HUES6 (cell line): ENCODE measurements at regions not wholly inside any gene's neighbourhood (a gene's known extent, or its start where the extent isn't known, plus 50 kb on each side); places are given as distances from the start of the nearest gene placed in this dataset.

Source experiments
- H3K27ac ChIP-seq: 2 replicates; pipeline ENCODE4 v1.7.0; 2013; ENCODE audit warnings: low read depth, mild to moderate bottlenecking, low read length, inconsistent platforms
- H3K27me3 ChIP-seq: 2 replicates; pipeline ENCODE4 v1.6.1; 2013; ENCODE audit warnings: low read length; ENCODE audit not compliant: control insufficient read depth, insufficient read depth
- H3K36me3 ChIP-seq: 2 replicates; pipeline ENCODE4 v1.6.1; 2013; ENCODE audit warnings: low read length; ENCODE audit not compliant: control insufficient read depth, insufficient read depth
- H3K4me1 ChIP-seq: 2 replicates; pipeline ENCODE4 v1.6.1; 2013; ENCODE audit warnings: low read length; ENCODE audit not compliant: control insufficient read depth, insufficient read depth
- H3K4me3 ChIP-seq: 2 replicates; pipeline ENCODE4 v1.5.1; 2013; ENCODE audit warnings: low read depth, low read length
- H3K9ac ChIP-seq: one replicate; pipeline ENCODE4 v1.6.1; 2013; ENCODE audit warnings: mild to moderate bottlenecking, low read length
- H3K9me3 ChIP-seq: 2 replicates; pipeline ENCODE4 v1.6.1; 2013; ENCODE audit warnings: low read depth, low read length; ENCODE audit not compliant: control insufficient read depth, insufficient read depth

DNA sequence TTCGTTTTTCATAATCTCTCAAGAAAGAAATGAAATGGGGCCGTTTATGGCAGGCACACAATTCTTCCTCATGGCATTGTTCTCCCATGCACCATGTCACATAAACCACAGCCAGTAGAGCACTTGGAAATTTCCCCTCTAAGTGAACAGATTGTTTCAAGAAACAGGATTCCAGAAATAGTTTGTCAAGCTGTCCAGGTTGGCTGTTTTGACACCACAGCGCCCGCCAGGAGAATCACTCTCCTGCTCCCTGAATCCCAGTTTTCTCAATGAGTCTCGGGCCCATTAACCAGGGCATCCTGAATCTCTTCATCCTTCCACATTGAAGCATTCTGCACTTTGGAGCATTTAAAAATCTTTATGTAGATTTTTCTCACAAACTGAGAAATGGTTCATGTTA, 172.2 kb upstream of the NEBL start:
- H3K4me3 ChIP-seq = no peak overlapping the region
- H3K9ac ChIP-seq = no peak overlapping the region
- H3K27me3 ChIP-seq = no peaks in the 10 kb centered on the region
- no peaks in the 10 kb centered on the region for H3K36me3 ChIP-seq
- H3K4me1 ChIP-seq = peaks cover 10% of the 10 kb centered on the region; the same call in 1 of the 2 replicates
- no peaks in the 10 kb centered on the region for H3K9me3 ChIP-seq
- no peak overlapping the region for H3K27ac ChIP-seq

DNA sequence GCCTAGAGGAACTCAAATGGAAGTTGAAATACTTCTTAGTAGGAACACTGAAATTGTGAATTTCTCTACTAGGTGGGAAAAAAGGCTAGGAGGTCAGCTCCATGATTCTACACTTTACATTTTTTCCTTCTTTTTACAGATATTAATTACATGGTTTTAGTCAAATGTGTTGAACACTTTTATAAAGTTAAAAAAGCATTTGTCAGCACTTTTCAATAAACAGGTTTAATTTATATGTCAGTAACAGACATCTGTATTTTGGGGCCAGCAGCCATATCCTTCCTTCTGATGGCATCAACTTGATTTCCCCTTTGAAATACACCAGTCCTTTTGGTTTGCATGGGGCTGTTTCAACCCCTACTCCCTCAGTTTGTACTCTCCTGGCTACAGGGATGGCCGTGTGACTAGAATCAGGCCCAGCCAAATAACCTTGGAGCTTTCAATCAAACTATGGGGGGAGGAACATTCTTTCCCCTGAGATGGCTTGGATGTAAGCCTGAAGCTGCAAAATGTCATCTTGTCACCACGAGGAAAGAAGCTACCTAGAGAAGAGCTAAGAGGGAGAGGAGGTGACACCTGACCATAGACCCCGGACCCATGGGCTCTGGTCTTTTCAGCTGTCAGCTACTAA, 171.0 kb upstream of the NEBL start:
- Histone ChIP-seq H3K9me3 (no peaks in the 10 kb centered on the region), H3K27me3 (no peaks in the 10 kb centered on the region), H3K27ac (no peak overlapping the region), H3K4me3 (no peak overlapping the region), H3K36me3 (no peaks in the 10 kb centered on the region), H3K9ac (no peak overlapping the region), H3K4me1 (peaks cover 10% of the 10 kb centered on the region; the same call in 1 of the 2 replicates)

DNA sequence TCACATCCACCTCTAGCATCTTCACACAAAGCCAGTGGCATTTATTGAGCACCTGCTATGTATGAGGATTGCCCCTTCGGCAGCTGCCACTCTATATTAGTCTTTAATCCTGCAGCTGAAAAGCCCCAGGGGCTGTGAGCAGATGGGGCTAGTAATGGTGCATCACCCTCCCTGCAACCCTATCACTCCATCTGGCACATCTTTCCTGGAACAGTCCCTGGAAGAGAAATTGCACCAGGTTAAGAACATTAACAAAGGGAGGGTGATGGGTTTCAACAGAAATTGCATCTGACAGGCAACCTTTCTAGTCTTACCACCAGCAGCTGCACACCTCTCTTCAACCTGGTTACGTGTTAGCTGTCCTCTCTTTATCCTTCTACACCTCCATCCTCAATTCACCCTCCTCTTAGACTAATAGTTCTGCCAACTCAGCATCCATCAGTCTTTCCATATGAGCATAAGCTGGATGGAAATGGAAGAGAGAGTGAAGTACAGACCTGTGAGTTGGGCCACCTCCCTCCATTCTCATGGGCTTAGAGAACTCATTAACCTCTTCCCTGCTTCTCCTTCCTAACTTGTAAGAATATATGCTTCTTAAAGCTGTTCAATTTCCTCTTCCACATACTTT, 168.6 kb upstream of the NEBL start:
- no peak overlapping the region for H3K4me3 ChIP-seq

DNA sequence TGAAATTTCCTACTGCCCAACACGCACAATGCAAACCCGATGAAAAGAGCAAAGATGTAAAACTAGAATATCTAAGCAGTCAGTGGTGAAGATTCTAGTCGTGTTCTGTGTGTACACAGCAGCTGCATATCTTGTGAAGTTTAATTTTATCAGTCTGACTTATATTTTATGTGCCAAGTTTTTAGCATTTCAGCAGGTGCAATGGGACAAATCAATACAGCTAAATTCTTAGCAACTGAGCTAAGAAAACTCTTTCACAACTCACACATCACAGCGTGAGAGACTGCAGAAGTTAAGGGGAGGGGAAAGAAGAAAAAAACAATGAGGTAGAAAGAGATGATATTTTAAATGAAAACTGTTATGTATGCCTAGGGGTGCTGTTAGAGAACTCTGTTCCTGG, 164.9 kb upstream of the NEBL start:
- Histone ChIP-seq H3K36me3 (no peaks in the 10 kb centered on the region), H3K9ac (no peak overlapping the region), H3K4me1 (no peaks in the 10 kb centered on the region), H3K4me3 (no peak overlapping the region), H3K9me3 (peaks cover 16% of the 10 kb centered on the region; the same call in 1 of the 2 replicates), H3K27ac (no peak overlapping the region), H3K27me3 (no peaks in the 10 kb centered on the region)

More for the DNA sequence above, 168.6 kb upstream of the NEBL start:
- Histone ChIP-seq H3K27ac (no peak overlapping the region), H3K36me3 (no peaks in the 10 kb centered on the region), H3K27me3 (no peaks in the 10 kb centered on the region), H3K9me3 (no peaks in the 10 kb centered on the region), H3K4me1 (peaks cover 10% of the 10 kb centered on the region; the same call in 1 of the 2 replicates), H3K9ac (no peak overlapping the region)

DNA sequence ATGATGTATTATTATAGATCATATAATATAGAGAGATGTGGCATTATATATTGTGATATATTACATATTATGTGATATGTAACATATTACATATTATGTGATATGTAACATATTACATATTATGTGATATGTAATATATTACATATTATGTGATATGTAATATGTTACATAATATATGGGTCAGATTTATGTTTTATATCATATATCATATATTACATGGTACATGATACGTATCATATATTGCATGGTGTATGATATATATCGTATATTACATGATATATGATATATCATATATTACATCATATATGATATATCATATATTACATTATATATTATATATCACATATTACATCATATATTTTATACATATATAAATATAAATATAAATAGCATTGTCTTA, 164.1 kb upstream of the NEBL start:
- Histone ChIP-seq H3K4me3 (no peak overlapping the region), H3K27me3 (no peaks in the 10 kb centered on the region), H3K4me1 (no peaks in the 10 kb centered on the region)

DNA sequence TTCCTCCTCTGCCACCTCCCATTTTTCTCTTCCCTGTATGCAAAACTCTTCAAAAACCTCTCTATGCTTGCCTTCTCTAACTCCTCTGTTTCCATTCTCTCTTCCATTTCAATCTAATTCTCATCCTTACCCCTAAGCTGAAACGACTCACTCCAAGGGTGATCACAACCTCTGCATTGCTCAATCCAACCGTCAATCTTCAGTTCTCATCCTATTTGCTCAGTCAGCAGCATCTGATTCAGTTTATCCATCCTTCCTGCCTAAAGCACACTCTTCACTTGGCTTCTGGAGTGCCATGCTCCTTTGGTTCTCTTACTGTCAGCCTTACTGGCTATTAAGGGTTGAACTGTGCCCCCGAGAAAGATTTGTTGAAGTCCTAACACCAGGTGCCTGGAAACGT, 163.5 kb upstream of the NEBL start:
- Histone ChIP-seq H3K4me3 (no peak overlapping the region), H3K9me3 (peaks cover 16% of the 10 kb centered on the region; the same call in 1 of the 2 replicates), H3K9ac (no peak overlapping the region), H3K4me1 (no peaks in the 10 kb centered on the region), H3K36me3 (no peaks in the 10 kb centered on the region), H3K27ac (no peak overlapping the region), H3K27me3 (no peaks in the 10 kb centered on the region)

More for the DNA sequence above, 164.1 kb upstream of the NEBL start:
- Histone ChIP-seq H3K36me3 (no peaks in the 10 kb centered on the region), H3K9ac (no peak overlapping the region), H3K27ac (no peak overlapping the region), H3K9me3 (peaks cover 16% of the 10 kb centered on the region; the same call in 1 of the 2 replicates)

DNA sequence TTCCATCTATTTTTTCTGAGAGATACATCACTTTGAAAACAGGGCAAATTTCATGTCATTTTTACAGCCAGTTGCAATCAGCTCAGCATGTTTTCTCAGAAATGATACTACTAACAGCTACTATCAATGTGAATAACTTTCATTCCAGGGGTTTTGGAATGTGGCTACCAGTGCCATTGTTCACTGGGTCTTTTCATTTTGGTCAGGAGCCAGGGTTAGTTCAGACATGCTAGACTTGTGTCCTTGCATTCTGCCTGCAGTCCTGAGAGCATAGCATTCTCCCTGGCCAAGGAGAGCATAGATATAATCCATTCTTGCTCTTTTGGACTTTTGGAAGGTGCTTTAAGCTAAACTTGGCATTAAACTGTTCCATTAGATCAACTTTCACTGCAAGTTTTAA, 160.9 kb upstream of the NEBL start:
- Histone ChIP-seq H3K9ac (no peak overlapping the region), H3K9me3 (peaks cover 16% of the 10 kb centered on the region; the same call in 1 of the 2 replicates), H3K27ac (no peak overlapping the region), H3K36me3 (no peaks in the 10 kb centered on the region), H3K27me3 (no peaks in the 10 kb centered on the region), H3K4me1 (no peaks in the 10 kb centered on the region), H3K4me3 (no peak overlapping the region)

DNA sequence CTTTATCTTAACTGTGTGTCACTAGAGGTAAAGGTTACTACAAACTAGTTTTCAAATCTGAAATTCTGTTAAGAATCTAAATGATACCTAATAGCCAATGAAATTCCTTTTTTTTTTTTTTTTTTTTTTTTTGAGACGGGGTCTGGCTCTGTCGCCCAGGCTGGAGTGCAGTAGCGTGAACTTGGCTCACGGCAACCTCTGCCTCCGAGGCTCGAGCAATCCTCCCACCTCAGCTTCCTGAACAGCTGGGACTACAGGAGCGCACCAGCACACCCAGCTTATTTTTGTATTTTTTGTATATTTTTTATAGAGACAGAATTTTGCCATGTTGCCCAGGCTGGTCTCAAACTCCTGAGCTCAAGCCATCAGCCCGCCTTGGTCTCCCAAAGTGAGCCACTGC, 160.3 kb upstream of the NEBL start:
- Histone ChIP-seq H3K9ac (no peak overlapping the region), H3K4me3 (no peak overlapping the region), H3K36me3 (no peaks in the 10 kb centered on the region), H3K9me3 (peaks cover 16% of the 10 kb centered on the region; the same call in 1 of the 2 replicates), H3K27me3 (no peaks in the 10 kb centered on the region), H3K27ac (no peak overlapping the region), H3K4me1 (no peaks in the 10 kb centered on the region)

DNA sequence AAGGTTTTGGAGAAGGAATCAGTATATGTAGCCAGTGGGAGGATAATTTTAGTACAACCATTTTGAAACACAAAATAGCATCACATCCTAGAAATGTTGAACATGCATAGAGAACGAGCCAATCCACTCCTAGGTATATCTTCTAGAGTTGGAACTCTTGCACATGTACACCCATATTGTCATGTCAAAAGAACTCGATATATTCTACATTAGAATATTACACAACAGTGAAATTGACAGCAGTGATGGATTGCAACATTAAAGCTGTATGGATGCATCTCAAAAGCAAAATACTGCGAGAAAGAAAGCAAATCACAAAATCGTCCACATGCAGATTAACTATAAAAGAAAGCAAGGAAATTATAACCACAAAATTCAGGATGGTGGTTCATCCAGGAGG, 159.3 kb upstream of the NEBL start:
- H3K27me3 ChIP-seq = no peaks in the 10 kb centered on the region
- H3K27ac ChIP-seq = no peak overlapping the region
- no peak overlapping the region for H3K9ac ChIP-seq
- no peaks in the 10 kb centered on the region for H3K36me3 ChIP-seq
- peaks cover 19% of the 10 kb centered on the region; the same call in 1 of the 2 replicates for H3K9me3 ChIP-seq
- no peaks in the 10 kb centered on the region for H3K4me1 ChIP-seq
- no peak overlapping the region for H3K4me3 ChIP-seq

DNA sequence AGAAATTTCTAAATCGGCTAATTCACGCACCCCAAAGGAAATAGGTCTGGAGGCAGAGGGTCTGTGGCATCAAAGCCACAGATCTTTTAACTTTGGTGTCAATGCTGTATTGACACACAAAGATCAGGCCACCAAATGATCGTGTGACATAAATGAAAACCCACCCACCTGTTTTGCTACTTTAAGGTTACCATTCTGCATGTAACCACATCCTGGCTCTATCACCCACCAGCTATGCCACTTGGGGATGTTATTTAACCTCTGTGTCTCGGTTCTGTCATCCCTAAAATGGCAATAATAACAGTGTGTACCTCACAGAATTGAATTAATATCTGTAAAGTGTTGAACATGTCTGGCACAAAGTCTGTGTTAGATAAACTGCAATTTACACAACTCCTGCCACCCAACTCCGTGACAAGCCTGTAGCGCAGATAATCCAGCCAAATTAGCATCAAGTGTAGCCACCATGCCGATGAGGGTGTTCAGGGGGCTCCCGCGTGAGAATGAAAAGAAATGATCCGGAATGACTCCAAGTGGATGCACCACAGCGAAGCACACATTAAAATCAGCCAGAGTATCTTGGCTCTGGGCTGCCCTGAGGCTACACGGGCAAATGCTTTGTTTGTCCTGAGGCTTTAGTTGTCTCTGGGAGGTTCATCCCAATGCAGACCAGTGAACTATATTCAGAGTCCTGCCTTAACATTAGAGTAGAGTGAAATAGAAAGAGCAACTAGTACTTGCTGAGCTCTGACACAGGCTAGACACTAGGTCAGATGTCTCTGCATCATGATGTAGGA, 158.4 kb upstream of the NEBL start:
- Histone ChIP-seq H3K9ac (no peak overlapping the region), H3K36me3 (no peaks in the 10 kb centered on the region), H3K9me3 (peaks cover 19% of the 10 kb centered on the region; the same call in 1 of the 2 replicates), H3K4me3 (no peak overlapping the region), H3K27ac (no peak overlapping the region), H3K27me3 (no peaks in the 10 kb centered on the region), H3K4me1 (no peaks in the 10 kb centered on the region)
